IPS DF 6.9 (cell line): ENCODE measurements at regions not wholly inside any gene's neighbourhood (a gene's known extent, or its start where the extent isn't known, plus 50 kb on each side); places are given as distances from the start of the nearest gene placed in this dataset.

Source experiments
- DNase-seq: peaks from one replicate; pipeline ENCODE4 v3.0.0-alpha.2; 2013; ENCODE audit warnings: low read depth, low spot score
- H3K27ac ChIP-seq: one replicate; pipeline ENCODE4 v1.5.1; 2013; ENCODE audit warnings: low read length, control low read depth
- H3K27me3 ChIP-seq: 2 replicates; pipeline ENCODE4 v1.6.1; 2013; ENCODE audit warnings: mild to moderate bottlenecking, low read length; ENCODE audit not compliant: control insufficient read depth, insufficient read depth
- H3K36me3 ChIP-seq: 2 replicates; pipeline ENCODE4 v1.6.1; 2013; ENCODE audit warnings: low read length; ENCODE audit not compliant: control insufficient read depth, insufficient read depth
- H3K4me1 ChIP-seq: 2 replicates; pipeline ENCODE4 v1.6.1; 2013; ENCODE audit warnings: low read length; ENCODE audit not compliant: control insufficient read depth, insufficient read depth
- H3K4me3 ChIP-seq: 2 replicates; pipeline ENCODE4 v1.5.1; 2013; ENCODE audit warnings: mild to moderate bottlenecking, low read length
- H3K9me3 ChIP-seq: 2 replicates; pipeline ENCODE4 v1.6.1; 2013; ENCODE audit warnings: low read length, inconsistent platforms; ENCODE audit not compliant: control insufficient read depth, insufficient read depth
- WGBS: extraction: QIAGEN DNeasy Blood & Tissue Kit; methylation state at CpG from one replicate; pipeline ENCODE4 v1.1.7; 2013; ENCODE audit warnings: mixed read lengths, missing lambda C conversion rate; ENCODE audit not compliant: insufficient read length, insufficient coverage; 5-methylcytosine and 5-hydroxymethylcytosine counted together

- Histone ChIP-seq H3K4me3 (no peak overlapping the region), H3K27ac (no peak overlapping the region), H3K36me3 (no peaks in the 10 kb centered on the region), H3K9me3 (no peaks in the 10 kb centered on the region), H3K4me1 (no peaks in the 10 kb centered on the region), H3K27me3 (no peaks in the 10 kb centered on the region)
- DNase-seq: no peak
- no CpG with 5 or more reads among the region's 4 CpGs for WGBS
Observed at GRCh38 chr3:144272680-144273079, 301.1 kb downstream of the DIPK2A start.

- no peak for DNase-seq
Observed at GRCh38 chr3:144273601-144274000, 302.0 kb downstream of the DIPK2A start.

GRCh38 chr3:144275005-144275404 is 303.4 kb downstream of the DIPK2A start:
- Histone ChIP-seq H3K36me3 (no peaks in the 10 kb centered on the region), H3K27ac (no peak overlapping the region), H3K4me1 (no peaks in the 10 kb centered on the region), H3K27me3 (no peaks in the 10 kb centered on the region), H3K4me3 (no peak overlapping the region), H3K9me3 (no peaks in the 10 kb centered on the region)
- no peak for DNase-seq

More at GRCh38 chr3:144273601-144274000, 302.0 kb downstream of the DIPK2A start:
- no peak overlapping the region for H3K27ac ChIP-seq
- no peaks in the 10 kb centered on the region for H3K4me1 ChIP-seq
- no peaks in the 10 kb centered on the region for H3K27me3 ChIP-seq
- no CpG with 5 or more reads among the region's 2 CpGs for WGBS
- no peaks in the 10 kb centered on the region for H3K36me3 ChIP-seq
- no peak overlapping the region for H3K4me3 ChIP-seq
- no peaks in the 10 kb centered on the region for H3K9me3 ChIP-seq

GRCh38 chr3:144282313-144282712 is 310.7 kb downstream of the DIPK2A start:
- H3K4me3 ChIP-seq: no peak overlapping the region
- no peak for DNase-seq
- WGBS: no CpG with 5 or more reads among the region's 2 CpGs
- H3K36me3 ChIP-seq: no peaks in the 10 kb centered on the region
- H3K27ac ChIP-seq: no peak overlapping the region
- H3K4me1 ChIP-seq: no peaks in the 10 kb centered on the region
- H3K27me3 ChIP-seq: no peaks in the 10 kb centered on the region
- H3K9me3 ChIP-seq: no peaks in the 10 kb centered on the region

- Histone ChIP-seq H3K4me3 (no peak overlapping the region), H3K9me3 (no peaks in the 10 kb centered on the region), H3K27ac (no peak overlapping the region), H3K27me3 (no peaks in the 10 kb centered on the region), H3K36me3 (no peaks in the 10 kb centered on the region), H3K4me1 (no peaks in the 10 kb centered on the region)
- DNase-seq: no peak
- 100% methylated on average over 1 of the region's 6 CpGs for WGBS
Observed at GRCh38 chr3:144286235-144286910, 314.8 kb downstream of the DIPK2A start.

GRCh38 chr3:144287001-144287400 is 315.4 kb downstream of the DIPK2A start:
- no peaks in the 10 kb centered on the region for H3K27me3 ChIP-seq
- no peaks in the 10 kb centered on the region for H3K9me3 ChIP-seq
- no peaks in the 10 kb centered on the region for H3K36me3 ChIP-seq
- H3K4me3 ChIP-seq: no peak overlapping the region
- no CpG with 5 or more reads among the region's 1 CpG for WGBS
- DNase-seq: no peak
- H3K4me1 ChIP-seq: no peaks in the 10 kb centered on the region
- H3K27ac ChIP-seq: no peak overlapping the region

GRCh38 chr3:144289057-144289456 is 317.4 kb downstream of the DIPK2A start:
- H3K4me3 ChIP-seq: no peak overlapping the region
- WGBS: no CpG with 5 or more reads among the region's 3 CpGs

GRCh38 chr3:144294659-144295538 is 323.3 kb downstream of the DIPK2A start:
- Histone ChIP-seq H3K4me3 (no peak overlapping the region), H3K36me3 (no peaks in the 10 kb centered on the region), H3K27me3 (no peaks in the 10 kb centered on the region), H3K27ac (no peak overlapping the region), H3K9me3 (no peaks in the 10 kb centered on the region), H3K4me1 (no peaks in the 10 kb centered on the region)
- no peak for DNase-seq
- WGBS: no CpG with 5 or more reads among the region's 2 CpGs

More at GRCh38 chr3:144289057-144289456, 317.4 kb downstream of the DIPK2A start:
- H3K9me3 ChIP-seq: no peaks in the 10 kb centered on the region
- H3K27me3 ChIP-seq: no peaks in the 10 kb centered on the region
- H3K36me3 ChIP-seq: no peaks in the 10 kb centered on the region
- DNase-seq: no peak
- no peaks in the 10 kb centered on the region for H3K4me1 ChIP-seq
- no peak overlapping the region for H3K27ac ChIP-seq

- no peaks in the 10 kb centered on the region for H3K9me3 ChIP-seq
- no peaks in the 10 kb centered on the region for H3K4me1 ChIP-seq
- H3K27me3 ChIP-seq: no peaks in the 10 kb centered on the region
- WGBS: no CpG with 5 or more reads among the region's 3 CpGs
- H3K36me3 ChIP-seq: no peaks in the 10 kb centered on the region
- no peak overlapping the region for H3K27ac ChIP-seq
- DNase-seq: no peak
- no peak overlapping the region for H3K4me3 ChIP-seq
Observed at GRCh38 chr3:144295613-144296012, 324.0 kb downstream of the DIPK2A start.

- no peak for DNase-seq
- no peaks in the 10 kb centered on the region for H3K4me1 ChIP-seq
- no peaks in the 10 kb centered on the region for H3K9me3 ChIP-seq
- no peak overlapping the region for H3K27ac ChIP-seq
- H3K4me3 ChIP-seq: no peak overlapping the region
- H3K36me3 ChIP-seq: no peaks in the 10 kb centered on the region
- H3K27me3 ChIP-seq: no peaks in the 10 kb centered on the region
Observed at GRCh38 chr3:144296808-144297207, 325.2 kb downstream of the DIPK2A start.
